ENCODE measurements at regions not wholly inside any gene's neighbourhood (a gene's known extent, or its start where the extent isn't known, plus 50 kb on each side); places are given as distances from the start of the nearest gene placed in this dataset.

- ATAC-seq (no peak), DNase-seq (no peak)
- no peak for TF ChIP-seq CTCF (IDR thresholded peaks at IDR 0.05)
- Histone ChIP-seq H3K27me3 (no peaks in the 10 kb centered on the region), H3K9me3 (no peaks in the 10 kb centered on the region), H3K4me1 (no peaks in the 10 kb centered on the region), H3K36me3 (no peaks in the 10 kb centered on the region), H3K27ac (no peak overlapping the region), H3K4me3 (no peak overlapping the region)
- intact Hi-C loops (cut with DNase I): loop anchor here in 1 of 10 donors (5.0 kb wide), 1 partner anchor 136 kb away; no protein-coding TSS in a partner anchor
- 59 to 74% (median 69%) methylated on average over 5 of the region's 5 CpGs for WGBS, 4 donors
These were observed 90.9 kb downstream of the FGF9 start for GRCh38 chr13:21761770-21762169.

GRCh38 chr13:21762512-21762911 lies 91.6 kb downstream of the FGF9 start:
- Histone ChIP-seq H3K27me3 (no peaks in the 10 kb centered on the region), H3K4me3 (no peak overlapping the region), H3K4me1 (no peaks in the 10 kb centered on the region), H3K27ac (no peak overlapping the region), H3K36me3 (no peaks in the 10 kb centered on the region), H3K9me3 (no peaks in the 10 kb centered on the region)
- WGBS, 4 donors: 91 to 93% (median 91%) methylated on average over 8 of the region's 8 CpGs
- DNase-seq: no peak
- TF ChIP-seq POLR2A (IDR thresholded peaks at IDR 0.05) (no peak), CTCF (IDR thresholded peaks at IDR 0.05) (no peak)
- intact Hi-C loops (cut with DNase I): loop anchor here in 1 of 10 donors (5.0 kb wide), 1 partner anchor 135 kb away; no protein-coding TSS in a partner anchor
- ATAC-seq: no peak

- no peaks in the 10 kb centered on the region for H3K27me3 ChIP-seq
- TF ChIP-seq POLR2A (IDR thresholded peaks at IDR 0.05): no peak
- no peak for TF ChIP-seq CTCF (IDR thresholded peaks at IDR 0.05)
- DNase-seq (no peak), ATAC-seq (no peak)
- no peaks in the 10 kb centered on the region for H3K4me1 ChIP-seq
- H3K27ac ChIP-seq: no peak overlapping the region
- H3K9me3 ChIP-seq: peaks cover 0 to 19% (median 0%) of the 10 kb centered on the region in 12 donors
- no peak overlapping the region for H3K4me3 ChIP-seq
- intact Hi-C loops (cut with DNase I): no loop called here
- WGBS, 4 donors: 75 to 85% (median 75%) methylated on average over 8 of the region's 8 CpGs
- no peaks in the 10 kb centered on the region for H3K36me3 ChIP-seq
These were observed 96.2 kb downstream of the FGF9 start for GRCh38 chr13:21767032-21767431.

GRCh38 chr13:21771075-21771474 lies 100.2 kb downstream of the FGF9 start:
- DNase-seq (no peak), ATAC-seq (no peak)
- 66 to 85% (median 77%) methylated on average over 1 of the region's 1 CpG for WGBS, 4 donors
- Histone ChIP-seq H3K4me3 (no peak overlapping the region), H3K27me3 (no peaks in the 10 kb centered on the region), H3K4me1 (no peaks in the 10 kb centered on the region), H3K9me3 (peaks cover 0 to 19% (median 0%) of the 10 kb centered on the region in 12 donors), H3K36me3 (no peaks in the 10 kb centered on the region), H3K27ac (no peak overlapping the region)
- intact Hi-C loops (cut with DNase I): no loop called here
- TF ChIP-seq CTCF (IDR thresholded peaks at IDR 0.05) (no peak), POLR2A (IDR thresholded peaks at IDR 0.05) (no peak)
